Thyroid gland (tissue), 4 donors: ENCODE measurements at regions not wholly inside any gene's neighbourhood (a gene's known extent, or its start where the extent isn't known, plus 50 kb on each side); places are given as distances from the start of the nearest gene placed in this dataset.

ENCODE experiments used
- POLR2A ChIP-seq, 2 donors: fragments of 450-650 bp; IDR thresholded peaks; one replicate each; pipeline ENCODE4 v1.6.1; 2017; ENCODE audit warnings: antibody characterized with exemption in 2 of 2, mild to moderate bottlenecking in 2 of 2, moderate library complexity in 1 of 2
- TF ChIP-seq, protein P1 (sequence below), 6 experiments: fragments of 200-600 bp in 3 of 6; fragments of 450-650 bp in 3 of 6; sonication (generic) in 3 of 6; IDR thresholded peaks; one replicate each; pipeline ENCODE4 v1.5.1; 2016 to 2019; ENCODE audit warnings: antibody characterized with exemption in 6 of 6, mild to moderate bottlenecking in 2 of 6, inconsistent platforms in 1 of 6, moderate library complexity in 1 of 6

DNA sequence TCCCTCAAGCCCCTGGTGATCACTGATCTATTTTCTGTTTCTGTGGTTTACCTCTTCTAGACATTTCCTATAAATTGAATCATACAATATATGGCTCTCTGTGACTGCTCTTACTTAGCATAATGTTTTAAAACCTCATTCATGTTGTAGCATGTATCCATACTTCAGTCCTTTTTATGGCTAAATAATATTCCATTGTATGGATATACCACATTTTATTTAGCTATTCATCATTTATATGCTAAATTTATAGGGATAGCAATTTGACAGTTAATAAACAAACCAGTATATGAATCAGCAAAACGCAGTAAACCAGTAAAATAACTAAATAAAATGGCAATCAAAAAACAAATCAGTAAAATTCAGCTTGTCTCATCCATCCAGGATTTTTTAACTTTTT, 286.1 kb upstream of the HNRNPA3 start:
- TF ChIP-seq POLR2A (IDR thresholded peaks at IDR 0.05), result no peak
- TF ChIP-seq, protein P1, sequence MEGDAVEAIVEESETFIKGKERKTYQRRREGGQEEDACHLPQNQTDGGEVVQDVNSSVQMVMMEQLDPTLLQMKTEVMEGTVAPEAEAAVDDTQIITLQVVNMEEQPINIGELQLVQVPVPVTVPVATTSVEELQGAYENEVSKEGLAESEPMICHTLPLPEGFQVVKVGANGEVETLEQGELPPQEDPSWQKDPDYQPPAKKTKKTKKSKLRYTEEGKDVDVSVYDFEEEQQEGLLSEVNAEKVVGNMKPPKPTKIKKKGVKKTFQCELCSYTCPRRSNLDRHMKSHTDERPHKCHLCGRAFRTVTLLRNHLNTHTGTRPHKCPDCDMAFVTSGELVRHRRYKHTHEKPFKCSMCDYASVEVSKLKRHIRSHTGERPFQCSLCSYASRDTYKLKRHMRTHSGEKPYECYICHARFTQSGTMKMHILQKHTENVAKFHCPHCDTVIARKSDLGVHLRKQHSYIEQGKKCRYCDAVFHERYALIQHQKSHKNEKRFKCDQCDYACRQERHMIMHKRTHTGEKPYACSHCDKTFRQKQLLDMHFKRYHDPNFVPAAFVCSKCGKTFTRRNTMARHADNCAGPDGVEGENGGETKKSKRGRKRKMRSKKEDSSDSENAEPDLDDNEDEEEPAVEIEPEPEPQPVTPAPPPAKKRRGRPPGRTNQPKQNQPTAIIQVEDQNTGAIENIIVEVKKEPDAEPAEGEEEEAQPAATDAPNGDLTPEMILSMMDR (IDR thresholded peaks at IDR 0.05), result no peak
